Stimulated activated CD8-positive, alpha-beta memory T cell treated with anti-CD3 and anti-CD28 coated beads, Interleukin-15, amount 100 ng/mL, for 1 hour (primary cell): ENCODE measurements at regions not wholly inside any gene's neighbourhood (a gene's known extent, or its start where the extent isn't known, plus 50 kb on each side); places are given as distances from the start of the nearest gene placed in this dataset.

ENCODE experiments used
- DNase-seq: peaks from one replicate; pipeline ENCODE4 v3.0.0-alpha.2; 2020; ENCODE audit warnings: low read depth

DNA sequence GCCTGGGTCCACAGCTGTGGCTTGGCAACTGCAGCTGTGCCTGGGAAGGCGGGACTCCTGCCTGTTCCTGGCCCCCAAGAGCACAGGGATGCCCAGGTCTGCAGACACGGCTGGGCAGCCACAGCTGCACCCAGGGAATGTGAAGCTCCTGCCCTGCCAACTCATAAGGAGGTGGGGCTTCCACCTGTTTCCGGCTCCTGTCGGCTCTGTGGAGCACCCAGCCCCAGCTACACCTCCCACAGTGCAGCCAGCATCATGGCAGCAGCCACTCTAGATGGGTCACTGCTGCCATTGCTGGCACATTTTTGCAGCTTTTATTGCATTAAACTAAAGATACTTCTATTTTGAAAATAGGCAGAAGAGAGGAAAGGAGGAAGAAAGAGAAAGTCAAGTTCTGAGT, 207.9 kb downstream of the SAMD5 start:
- DNase-seq = no peak

- no peak for DNase-seq
These were observed 209.5 kb downstream of the SAMD5 start for GRCh38 chr6:147717991-147718390.

DNA sequence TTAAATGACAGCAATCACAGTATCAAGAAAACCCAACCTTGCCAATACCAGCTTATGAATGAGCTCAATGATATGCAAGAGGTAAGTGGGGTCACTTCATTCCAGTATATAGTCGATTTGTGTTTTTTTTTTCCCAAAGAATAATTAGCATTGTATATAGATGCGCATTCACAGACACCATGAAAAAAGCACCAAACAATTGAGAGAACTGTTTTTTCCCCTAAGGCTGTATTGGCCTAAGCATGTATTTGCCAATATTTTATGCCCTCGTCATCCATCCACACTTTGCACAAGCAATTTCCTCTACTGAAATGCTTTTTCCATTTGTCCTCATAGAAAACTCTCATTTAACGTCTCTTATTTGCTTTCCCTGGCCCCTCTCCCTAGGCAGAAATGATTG, 213.7 kb downstream of the SAMD5 start:
- DNase-seq = no peak

- no peak for DNase-seq
These were observed 216.0 kb downstream of the SAMD5 start for GRCh38 chr6:147724454-147724853.

DNA sequence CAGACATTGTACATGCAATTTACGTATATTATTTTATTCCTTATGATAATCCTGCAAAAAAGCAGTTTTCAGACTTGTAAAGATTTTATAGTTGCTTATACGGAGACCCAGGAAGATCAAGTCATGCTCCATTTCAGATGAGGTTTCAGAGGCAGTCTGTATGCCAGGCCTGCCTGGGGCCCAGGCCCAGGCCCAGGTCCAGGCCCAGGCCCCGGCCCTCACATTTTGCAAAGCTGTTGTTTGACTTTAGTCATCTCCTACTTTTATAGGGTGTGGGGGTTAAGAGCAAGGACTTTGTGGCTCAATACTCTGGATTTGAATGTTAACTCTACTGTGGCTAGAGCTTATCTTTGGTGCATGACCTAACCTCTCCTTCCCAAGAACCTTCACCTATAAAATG, 217.9 kb downstream of the SAMD5 start:
- no peak for DNase-seq

- no peak for DNase-seq
These were observed 220.4 kb downstream of the SAMD5 start for GRCh38 chr6:147728903-147729302.

- no peak for DNase-seq
These were observed 225.2 kb downstream of the SAMD5 start for GRCh38 chr6:147733686-147734085.

DNA sequence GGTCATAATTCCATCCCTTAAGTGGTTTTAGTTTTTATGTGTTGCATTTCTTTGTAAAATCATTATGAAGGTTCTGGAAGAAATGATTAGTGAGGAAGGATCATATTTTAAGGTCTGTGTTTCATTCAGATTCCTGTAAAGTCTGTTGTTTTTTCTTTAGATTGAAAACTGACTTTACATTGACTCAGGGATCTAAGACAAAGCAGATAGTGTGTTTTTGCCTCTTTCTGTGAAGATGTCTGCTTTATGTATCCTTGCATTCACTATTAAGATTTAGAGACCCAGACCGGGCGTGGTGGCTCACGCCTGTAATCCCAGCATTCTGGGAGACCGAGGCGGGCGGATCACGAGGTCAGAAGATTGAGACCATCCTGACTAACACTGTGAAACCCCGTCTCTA, 225.7 kb downstream of the SAMD5 start:
- no peak for DNase-seq

DNA sequence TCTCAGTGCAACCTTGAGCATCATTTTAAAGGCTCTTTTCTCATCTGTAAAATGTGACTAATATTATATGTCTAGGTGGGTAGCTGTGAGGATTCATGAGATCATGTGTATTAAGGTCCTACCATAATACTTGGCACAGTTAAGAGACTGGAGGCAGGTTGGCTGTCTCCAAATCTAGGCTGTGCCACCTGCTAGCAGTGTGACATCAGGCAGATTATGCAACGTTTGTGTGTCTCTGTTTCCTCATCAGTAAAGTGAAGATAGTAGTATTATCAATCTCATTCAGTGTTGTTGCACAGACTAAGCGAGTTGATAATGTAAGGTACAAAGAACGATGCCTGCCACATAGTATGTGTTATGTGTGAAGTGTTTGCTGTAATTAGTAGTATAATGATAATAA, 227.4 kb downstream of the SAMD5 start:
- DNase-seq = no peak

- no peak for DNase-seq
These were observed 228.6 kb downstream of the SAMD5 start for GRCh38 chr6:147737115-147737514.

DNA sequence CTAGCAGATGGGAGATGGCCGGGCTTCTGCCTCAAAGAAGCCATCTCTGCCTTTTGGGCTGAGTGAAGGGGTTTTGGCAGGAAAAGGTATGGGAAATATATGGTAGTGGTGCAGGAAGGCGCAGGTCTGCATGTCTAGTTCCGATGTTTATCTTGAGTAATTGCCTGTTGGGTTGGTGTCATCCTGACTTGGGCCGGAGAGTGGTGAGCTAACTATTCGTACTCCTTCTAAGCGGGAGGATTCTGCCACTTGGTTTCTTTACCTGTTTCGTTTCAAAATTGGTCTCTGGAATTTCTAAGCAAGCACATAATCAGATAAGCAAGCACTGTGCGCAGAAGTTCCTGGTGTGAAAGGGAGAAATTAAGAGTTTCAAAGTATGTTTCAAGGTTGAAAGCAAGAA, 229.6 kb downstream of the SAMD5 start:
- DNase-seq = no peak

- no peak for DNase-seq
These were observed 230.1 kb downstream of the SAMD5 start for GRCh38 chr6:147738516-147739162.

GRCh38 chr6:147740326-147740725, 231.8 kb downstream of the SAMD5 start:
- DNase-seq = no peak

DNA sequence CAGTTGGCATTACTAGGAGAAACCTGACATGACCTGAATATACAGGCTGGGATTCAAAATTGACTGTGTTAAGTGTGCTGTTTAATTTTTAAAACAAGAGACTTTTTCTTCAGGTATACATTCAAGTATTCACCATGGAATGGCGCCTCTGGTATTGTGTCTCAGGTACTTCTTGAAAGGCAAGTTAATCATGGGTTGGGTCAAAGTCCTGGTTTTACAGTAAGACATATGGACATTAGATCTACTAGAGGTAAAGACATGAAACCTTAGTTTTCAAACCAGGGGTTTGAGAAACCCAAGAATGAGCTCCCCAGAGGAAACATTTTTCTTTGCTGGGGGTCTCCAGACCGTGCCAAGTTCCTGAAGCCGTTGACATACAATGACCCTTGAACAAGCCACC, 232.4 kb downstream of the SAMD5 start:
- no peak for DNase-seq

GRCh38 chr6:147741389-147741788, 232.9 kb downstream of the SAMD5 start:
- DNase-seq = no peak

DNA sequence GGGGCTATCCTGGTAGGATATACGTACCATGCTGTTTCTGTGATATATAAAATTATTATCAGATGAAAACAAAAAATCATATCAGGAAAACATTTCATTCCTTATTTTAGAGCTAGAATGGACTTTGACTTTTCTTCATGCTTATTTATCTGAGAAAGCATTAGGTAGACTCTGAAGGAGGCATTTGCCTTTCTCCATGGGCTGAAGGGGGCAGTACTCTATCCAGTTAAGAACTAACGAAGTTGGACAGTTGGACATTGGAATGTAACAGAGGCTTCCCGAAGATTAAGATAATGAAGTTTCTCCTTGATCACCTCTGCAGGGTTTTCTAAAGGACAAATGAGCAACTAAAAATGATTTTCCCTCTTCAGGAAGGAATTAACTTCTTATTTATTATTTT, 233.9 kb downstream of the SAMD5 start:
- DNase-seq = no peak

DNA sequence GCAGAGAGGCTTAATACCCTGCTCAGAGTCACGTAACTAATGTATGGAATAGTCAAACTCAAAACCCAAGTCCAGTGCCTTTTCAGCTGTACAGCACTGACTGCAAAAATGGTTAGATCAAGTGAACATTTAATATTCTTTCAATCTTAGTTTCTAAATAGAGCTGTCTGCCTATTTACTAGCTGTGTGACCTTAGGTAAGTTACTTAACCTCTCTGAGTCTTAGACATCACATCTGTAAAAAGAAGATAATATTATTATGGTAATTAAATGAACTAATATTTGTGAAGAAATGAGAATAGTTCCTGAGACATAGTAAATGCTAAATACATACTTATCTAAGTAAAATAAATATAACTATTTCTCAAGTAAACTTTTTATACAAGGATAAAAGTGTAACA, 235.5 kb downstream of the SAMD5 start:
- no peak for DNase-seq

DNA sequence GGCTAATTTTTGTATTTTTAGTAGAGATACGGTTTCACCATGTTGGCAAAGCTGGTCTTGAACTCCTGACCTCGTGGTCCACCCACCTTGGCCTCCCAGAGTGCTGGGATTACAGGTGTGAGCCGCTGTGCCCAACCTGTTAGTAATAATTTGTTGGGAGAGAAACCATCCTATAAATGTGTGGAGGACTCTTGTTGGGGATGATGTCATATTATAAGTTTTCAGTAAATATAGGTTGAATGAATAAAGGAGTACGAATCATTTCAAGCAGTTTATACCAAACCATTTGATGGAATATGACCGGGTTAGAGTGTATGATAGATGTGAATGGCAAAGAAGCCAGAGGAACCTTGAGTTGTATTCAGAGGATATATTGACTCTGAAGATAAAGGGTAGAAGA, 240.8 kb downstream of the SAMD5 start:
- no peak for DNase-seq

- DNase-seq = no peak
These were observed 241.9 kb downstream of the SAMD5 start for GRCh38 chr6:147750413-147750812.

DNA sequence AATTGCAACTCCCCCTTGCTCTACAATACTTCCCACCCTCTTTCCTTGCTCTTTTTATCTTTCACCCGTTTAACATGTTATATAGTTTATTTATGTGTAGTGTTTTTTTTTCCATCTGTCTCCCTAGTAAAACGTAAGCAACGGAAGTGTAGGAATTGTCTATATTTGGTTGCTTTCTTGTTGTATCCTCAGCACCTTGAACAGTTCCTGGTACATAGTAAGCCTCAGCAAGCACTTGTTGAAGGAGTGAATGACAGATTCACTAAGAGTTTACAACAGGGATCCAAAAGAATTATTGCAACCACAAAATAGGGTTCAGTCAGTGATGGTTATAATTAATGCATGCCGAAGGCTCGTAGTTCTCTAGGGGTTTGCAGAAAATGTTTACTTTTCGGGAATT, 242.7 kb downstream of the SAMD5 start:
- no peak for DNase-seq

- DNase-seq = no peak
These were observed 244.4 kb downstream of the SAMD5 start for GRCh38 chr6:147752689-147753403.

DNA sequence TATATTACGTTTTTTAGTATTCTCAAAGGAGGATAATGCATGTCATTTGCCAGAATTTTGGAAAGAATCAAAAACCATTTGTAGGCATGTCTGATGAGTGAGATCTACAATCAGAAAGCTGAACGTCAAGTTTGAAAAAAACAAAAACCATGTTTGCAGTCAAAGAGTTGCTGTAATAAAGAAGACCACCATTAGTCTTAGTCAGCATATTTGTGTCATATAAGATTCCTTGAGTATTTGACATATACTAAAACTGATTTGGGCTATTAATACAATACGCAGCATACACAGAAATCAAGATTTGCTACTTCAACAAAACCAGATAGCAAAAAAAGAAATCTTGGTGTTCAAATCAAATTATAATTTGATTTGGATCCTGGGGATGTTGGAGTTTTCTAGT, 247.5 kb downstream of the SAMD5 start:
- no peak for DNase-seq

- no peak for DNase-seq
These were observed 248.4 kb downstream of the SAMD5 start for GRCh38 chr6:147756891-147757290.

DNA sequence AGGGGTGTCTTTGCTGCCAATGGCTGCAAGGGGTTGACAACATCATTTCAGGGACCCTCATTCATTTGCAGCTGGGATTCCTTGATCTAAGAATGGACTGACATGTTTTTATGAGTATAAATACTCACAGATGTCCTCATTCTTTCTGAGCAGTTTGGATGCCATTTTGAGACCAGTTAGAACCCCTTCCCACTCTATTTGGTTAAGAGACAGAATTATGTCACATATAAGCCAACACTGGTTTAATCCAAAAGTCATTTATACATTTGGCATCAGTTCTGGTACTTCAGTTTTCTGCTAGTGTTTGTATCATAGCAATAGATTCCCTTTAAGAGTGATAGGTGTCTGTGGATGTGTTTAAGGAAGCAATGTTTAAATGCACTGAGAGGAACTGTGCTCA, 248.8 kb downstream of the SAMD5 start:
- DNase-seq = no peak
